ENCODE measurements at regions not wholly inside any gene's neighbourhood (a gene's known extent, or its start where the extent isn't known, plus 50 kb on each side); places are given as distances from the start of the nearest gene placed in this dataset.

DNA sequence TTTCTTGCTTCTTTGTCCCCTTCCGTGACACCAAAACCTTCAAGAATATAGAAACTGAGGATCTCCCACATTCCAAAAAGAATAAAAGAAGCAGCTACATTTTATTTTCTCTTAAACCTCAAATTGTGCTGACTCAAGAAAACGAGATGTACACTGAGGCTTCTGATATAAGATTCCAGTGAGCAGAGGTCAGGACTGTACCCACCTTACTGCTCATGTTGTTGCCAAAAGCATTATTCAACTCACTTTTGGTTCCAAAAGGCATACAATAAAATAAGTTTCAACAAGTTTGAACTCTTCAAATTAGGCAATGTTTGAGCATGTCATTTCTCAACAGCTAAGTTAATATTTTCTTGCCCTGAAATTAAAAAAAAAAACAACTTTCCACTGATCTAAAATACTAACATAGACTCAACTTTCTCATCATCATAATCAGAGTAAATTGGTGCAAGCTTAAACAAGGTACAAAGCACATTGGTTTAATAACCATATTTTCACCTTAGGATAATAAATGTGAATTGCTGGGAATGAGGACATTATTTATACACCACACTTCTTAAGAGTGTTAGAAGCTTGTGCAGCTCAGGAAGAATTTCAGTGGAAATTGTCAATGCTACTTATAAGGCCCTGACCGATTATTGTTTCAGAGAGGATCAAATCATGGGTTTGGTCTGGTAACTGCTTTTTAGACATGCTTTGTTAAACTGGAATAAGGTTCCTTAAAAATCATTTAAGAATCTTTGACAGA, 629.0 kb upstream of the IGFBP3 start:
- TF ChIP-seq, protein P1, sequence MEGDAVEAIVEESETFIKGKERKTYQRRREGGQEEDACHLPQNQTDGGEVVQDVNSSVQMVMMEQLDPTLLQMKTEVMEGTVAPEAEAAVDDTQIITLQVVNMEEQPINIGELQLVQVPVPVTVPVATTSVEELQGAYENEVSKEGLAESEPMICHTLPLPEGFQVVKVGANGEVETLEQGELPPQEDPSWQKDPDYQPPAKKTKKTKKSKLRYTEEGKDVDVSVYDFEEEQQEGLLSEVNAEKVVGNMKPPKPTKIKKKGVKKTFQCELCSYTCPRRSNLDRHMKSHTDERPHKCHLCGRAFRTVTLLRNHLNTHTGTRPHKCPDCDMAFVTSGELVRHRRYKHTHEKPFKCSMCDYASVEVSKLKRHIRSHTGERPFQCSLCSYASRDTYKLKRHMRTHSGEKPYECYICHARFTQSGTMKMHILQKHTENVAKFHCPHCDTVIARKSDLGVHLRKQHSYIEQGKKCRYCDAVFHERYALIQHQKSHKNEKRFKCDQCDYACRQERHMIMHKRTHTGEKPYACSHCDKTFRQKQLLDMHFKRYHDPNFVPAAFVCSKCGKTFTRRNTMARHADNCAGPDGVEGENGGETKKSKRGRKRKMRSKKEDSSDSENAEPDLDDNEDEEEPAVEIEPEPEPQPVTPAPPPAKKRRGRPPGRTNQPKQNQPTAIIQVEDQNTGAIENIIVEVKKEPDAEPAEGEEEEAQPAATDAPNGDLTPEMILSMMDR (IDR thresholded peaks at IDR 0.05; ENCODE audit: control insufficient read depth, extremely low read depth, insufficient read depth) = no peak
- no peak overlapping the region for H3K4me3 ChIP-seq (ENCODE audit: low read depth, low read length)
- no peak for DNase-seq (ENCODE audit: low read depth)

DNA sequence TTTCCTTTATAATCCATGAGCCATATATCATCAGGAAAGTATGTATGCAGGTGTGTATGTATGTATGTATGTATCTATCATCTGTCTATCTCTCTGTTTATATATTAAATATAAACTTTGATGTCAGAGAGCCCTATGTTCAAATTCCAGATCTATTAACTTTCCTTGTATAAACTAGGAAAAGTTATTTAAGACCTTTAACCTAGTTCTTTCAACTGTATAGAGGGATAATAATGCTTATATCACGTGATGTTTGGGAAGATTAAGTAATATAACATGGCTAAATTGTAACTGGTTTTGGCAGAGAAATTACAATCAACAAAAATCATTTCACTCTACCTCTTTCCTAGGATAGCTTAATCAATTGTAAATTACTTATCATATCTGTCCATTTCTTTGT, 628.3 kb upstream of the IGFBP3 start:
- no peak for DNase-seq (ENCODE audit: low read depth)
- TF ChIP-seq, protein P1 (IDR thresholded peaks at IDR 0.05; ENCODE audit: control insufficient read depth, extremely low read depth, insufficient read depth) = no peak

DNA sequence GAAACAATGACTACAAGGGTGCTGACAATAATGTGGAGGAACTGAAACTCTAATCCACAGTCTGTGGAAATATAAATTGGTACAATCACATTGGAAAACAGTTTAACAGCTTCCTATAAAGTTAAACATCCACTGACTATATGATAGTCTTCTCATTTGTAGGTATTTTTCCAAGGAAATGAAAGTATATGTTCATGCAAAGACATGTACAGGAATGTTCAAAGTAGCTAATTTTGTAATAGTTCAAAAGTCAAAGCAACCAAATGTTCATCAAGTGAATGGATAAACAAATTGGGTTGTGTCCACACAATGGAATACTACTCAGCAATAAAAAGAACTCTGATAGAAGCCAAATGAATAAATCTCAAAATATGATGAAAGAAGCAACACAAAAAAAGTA, 626.0 kb upstream of the IGFBP3 start:
- DNase-seq (ENCODE audit: low read depth) = no peak
- TF ChIP-seq, protein P1 (IDR thresholded peaks at IDR 0.05; ENCODE audit: control insufficient read depth, extremely low read depth, insufficient read depth) = no peak
- no peak overlapping the region for H3K4me3 ChIP-seq (ENCODE audit: low read depth, low read length)

More for the DNA sequence above, 628.3 kb upstream of the IGFBP3 start:
- no peak overlapping the region for H3K4me3 ChIP-seq (ENCODE audit: low read depth, low read length)

DNA sequence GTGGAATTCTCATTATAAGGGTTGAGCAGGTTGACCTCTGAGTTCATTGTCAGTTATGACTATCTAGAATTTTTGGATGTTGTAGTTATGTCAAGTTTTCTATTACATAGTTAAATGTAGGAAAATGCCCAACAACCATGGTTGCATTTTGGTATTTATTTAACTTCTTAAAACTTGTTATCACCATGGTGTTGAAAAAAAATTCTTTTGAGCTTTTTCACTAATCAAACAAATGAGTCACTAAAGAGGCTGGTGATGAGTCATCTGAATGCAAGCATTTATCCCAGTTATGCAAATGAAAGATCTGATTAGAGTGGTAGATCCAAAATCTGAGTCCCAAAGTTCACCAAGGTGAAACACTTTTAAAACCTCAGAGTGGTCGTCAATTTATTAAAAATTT, 624.7 kb upstream of the IGFBP3 start:
- TF ChIP-seq, protein P1 (IDR thresholded peaks at IDR 0.05; ENCODE audit: control insufficient read depth, extremely low read depth, insufficient read depth) = no peak
- no peak for DNase-seq (ENCODE audit: low read depth)
- H3K4me3 ChIP-seq (ENCODE audit: low read depth, low read length) = no peak overlapping the region

DNA sequence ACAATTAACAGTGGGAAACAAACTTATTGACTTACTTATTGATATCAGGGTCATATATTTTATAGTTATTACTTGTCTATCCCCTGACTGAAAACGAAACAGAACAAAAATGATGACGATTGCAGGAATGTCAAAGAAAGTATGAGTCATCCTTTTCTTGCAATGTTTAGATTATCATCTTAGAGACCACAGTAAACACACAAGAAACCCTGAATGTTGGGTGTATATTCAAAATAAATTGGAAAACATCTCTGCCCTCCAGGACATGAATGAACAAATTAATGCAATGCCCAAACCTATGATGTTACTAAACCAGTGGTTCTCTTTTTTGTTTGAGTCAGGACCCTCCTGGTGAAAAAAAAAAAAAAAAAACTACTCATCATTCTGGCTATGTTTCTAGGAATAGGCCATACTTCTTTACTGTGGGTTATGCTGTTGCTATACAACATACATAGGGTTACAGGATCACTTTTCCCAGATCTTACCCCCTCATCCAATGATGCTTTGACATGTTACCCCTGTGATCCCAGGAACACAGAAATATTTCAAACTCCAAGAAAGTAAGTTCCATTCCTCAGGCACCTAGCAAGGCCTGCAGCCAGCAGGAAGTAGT, 623.4 kb upstream of the IGFBP3 start:
- no peak for DNase-seq (ENCODE audit: low read depth)
- no peak overlapping the region for H3K4me3 ChIP-seq (ENCODE audit: low read depth, low read length)
- TF ChIP-seq, protein P1 (IDR thresholded peaks at IDR 0.05; ENCODE audit: control insufficient read depth, extremely low read depth, insufficient read depth) = no peak

DNA sequence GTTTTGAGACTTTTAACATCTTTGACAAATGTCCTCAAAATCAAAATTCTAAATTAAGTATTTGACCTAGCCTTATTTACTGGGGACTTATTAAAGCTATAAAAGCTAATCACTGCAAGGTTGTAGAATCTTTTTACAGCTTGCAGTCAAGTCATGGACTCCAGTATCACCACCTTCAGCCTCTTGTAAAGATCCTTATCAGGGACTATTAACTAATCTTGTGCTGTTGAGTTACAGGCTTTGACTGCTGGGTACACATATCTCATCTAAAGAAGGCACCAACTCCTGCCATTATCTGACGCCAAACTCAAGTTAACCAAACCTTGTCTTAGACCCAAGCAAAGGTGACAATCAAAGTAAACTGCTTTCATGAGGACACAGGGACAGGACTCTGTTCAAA, 621.0 kb upstream of the IGFBP3 start:
- TF ChIP-seq, protein P1 (IDR thresholded peaks at IDR 0.05; ENCODE audit: control insufficient read depth, extremely low read depth, insufficient read depth) = no peak
- DNase-seq (ENCODE audit: low read depth) = peak; percentile 61
- H3K4me3 ChIP-seq (ENCODE audit: low read depth, low read length) = no peak overlapping the region
